Neural progenitor cell (in vitro differentiated cells): ENCODE measurements at regions not wholly inside any gene's neighbourhood (a gene's known extent, or its start where the extent isn't known, plus 50 kb on each side); places are given as distances from the start of the nearest gene placed in this dataset.

Source experiments
- CTCF ChIP-seq: fragments of 200-600 bp; sonication (generic); IDR thresholded peaks from 2 replicates; pipeline ENCODE4 v1.5.1; 2017; ENCODE audit warnings: antibody characterized with exemption, mild to moderate bottlenecking
- EZH2 ChIP-seq: fragments of 200-600 bp; sonication (generic); IDR thresholded peaks from 2 replicates; pipeline ENCODE4 v1.6.1; 2017; ENCODE audit warnings: antibody characterized with exemption, mild to moderate bottlenecking, moderate library complexity
- EZH2phosphoT487 ChIP-seq: fragments of 200-600 bp; sonication (generic); IDR thresholded peaks from 2 replicates; pipeline ENCODE4 v1.6.1; 2017; ENCODE audit warnings: antibody characterized with exemption

DNA sequence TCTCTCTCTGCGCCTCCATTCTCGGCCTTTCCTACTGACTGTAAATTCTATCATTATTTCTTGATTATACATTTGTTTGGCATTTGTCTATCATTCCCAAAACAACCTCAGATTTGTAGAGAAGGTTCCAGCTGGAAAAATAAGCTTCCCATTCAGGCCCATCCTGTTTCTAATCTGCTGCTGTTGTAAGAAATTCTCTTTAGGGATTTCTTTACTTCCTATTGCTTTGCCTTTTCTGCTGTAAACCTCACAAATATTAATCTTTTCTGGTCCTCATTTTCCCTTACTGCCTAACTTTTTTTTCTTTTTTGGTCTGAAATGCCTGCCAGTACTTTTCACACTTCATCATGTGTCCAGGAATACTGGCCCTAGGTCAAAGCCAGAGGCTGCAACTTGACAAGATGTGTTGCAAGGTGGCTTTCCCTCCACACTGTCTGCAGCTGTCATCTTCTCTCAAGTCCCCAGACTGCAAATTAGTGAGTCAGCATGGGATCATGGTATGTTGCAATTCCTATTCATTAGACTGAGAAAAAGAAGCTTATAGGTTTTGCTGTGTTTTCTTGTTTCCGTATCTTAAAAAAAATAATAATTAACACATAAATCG, 858.7 kb upstream of the CHORDC1 start:
- TF ChIP-seq EZH2 (no peak), CTCF (no peak), EZH2phosphoT487 (no peak)
